ENCODE measurements at regions not wholly inside any gene's neighbourhood (a gene's known extent, or its start where the extent isn't known, plus 50 kb on each side); places are given as distances from the start of the nearest gene placed in this dataset.

DNA sequence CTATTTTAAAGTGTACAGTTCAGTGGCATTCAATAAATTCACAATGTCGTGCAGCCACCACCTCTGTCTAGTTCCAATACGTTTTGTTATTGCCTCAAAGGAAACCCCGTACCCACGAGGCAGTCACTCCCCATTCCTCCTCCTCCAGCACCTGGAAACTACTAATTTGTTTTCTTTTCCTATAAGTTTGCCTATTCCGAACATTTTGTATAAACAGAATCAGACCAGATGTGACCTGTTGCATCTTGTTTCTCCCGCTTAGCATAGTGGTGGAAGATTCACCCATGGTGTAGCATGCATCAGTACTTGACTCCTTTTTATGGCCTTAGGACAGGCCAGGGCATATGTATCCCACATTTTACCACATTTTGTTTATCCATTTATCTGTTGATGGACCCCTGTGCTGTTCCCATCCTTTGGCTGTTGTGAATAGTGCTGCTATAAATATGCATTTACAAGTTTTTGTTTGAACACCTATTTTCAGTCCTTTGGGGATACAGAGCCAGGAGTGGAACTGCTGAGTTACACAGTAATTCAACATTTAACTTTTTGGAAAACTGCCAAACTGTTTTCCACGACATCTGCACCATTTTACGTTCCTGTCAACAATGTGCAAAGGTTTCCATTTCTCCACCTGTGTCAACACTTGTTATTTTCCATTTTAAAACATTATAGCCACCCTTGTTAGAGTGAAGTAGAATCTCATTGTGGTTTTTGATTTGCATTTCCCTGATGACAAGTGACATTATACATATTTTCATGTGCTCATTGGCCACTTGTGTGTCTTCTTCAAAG, 57.8 kb upstream of the STX18 start:
- H3K4me1 Mint-ChIP-seq, result peaks cover 18% of the 10 kb centered on the region
- peaks cover 17% of the 10 kb centered on the region for H3K36me3 Mint-ChIP-seq (ENCODE audit: low read depth)
- TF ChIP-seq, protein P1, sequence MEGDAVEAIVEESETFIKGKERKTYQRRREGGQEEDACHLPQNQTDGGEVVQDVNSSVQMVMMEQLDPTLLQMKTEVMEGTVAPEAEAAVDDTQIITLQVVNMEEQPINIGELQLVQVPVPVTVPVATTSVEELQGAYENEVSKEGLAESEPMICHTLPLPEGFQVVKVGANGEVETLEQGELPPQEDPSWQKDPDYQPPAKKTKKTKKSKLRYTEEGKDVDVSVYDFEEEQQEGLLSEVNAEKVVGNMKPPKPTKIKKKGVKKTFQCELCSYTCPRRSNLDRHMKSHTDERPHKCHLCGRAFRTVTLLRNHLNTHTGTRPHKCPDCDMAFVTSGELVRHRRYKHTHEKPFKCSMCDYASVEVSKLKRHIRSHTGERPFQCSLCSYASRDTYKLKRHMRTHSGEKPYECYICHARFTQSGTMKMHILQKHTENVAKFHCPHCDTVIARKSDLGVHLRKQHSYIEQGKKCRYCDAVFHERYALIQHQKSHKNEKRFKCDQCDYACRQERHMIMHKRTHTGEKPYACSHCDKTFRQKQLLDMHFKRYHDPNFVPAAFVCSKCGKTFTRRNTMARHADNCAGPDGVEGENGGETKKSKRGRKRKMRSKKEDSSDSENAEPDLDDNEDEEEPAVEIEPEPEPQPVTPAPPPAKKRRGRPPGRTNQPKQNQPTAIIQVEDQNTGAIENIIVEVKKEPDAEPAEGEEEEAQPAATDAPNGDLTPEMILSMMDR (IDR thresholded peaks at IDR 0.05; ENCODE audit: unreplicated experiment in 3 of 3), result no peak
- H3K27me3 Mint-ChIP-seq (ENCODE audit: low read depth), result no peaks in the 10 kb centered on the region
- peak overlapping the region in 1 of 3 experiments; percentile 40 for H3K27ac Mint-ChIP-seq
- no peak overlapping the region for H3K4me3 Mint-ChIP-seq
- H3K9me3 Mint-ChIP-seq, result peaks cover 10% of the 10 kb centered on the region

DNA sequence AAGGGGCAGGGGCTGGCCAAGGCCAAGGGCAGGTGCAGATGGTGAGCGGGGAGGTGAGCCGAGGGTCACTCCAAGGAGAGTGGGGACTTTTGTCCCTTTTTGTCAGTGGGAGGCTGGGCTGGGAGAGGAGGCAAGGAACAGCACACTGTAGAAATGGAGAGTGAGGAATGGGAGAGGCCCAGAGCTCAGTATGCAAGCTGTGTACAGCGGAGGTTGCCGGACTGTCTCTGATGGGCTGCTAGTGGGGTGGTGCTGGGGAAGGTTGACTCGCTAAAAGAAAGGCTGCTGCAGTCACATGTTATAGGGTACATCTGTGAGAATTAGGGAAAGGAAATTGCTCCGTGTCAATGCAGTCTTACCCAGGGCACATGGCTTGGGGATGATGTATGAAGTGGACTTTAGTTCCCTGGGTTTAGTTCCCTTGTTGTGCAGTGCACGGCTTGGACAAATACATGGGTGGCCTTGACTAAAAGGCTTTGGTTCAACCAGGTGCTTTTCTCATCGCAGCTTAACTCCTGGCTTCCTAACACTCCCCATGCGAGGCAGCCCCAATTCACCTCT, 57.1 kb upstream of the STX18 start:
- peaks cover 15% of the 10 kb centered on the region for H3K9me3 Mint-ChIP-seq
- peaks cover 22% of the 10 kb centered on the region for H3K4me1 Mint-ChIP-seq
- no peak overlapping the region for H3K27ac Mint-ChIP-seq
- no peaks in the 10 kb centered on the region for H3K27me3 Mint-ChIP-seq (ENCODE audit: low read depth)
- H3K4me3 Mint-ChIP-seq, result no peak overlapping the region
- H3K36me3 Mint-ChIP-seq (ENCODE audit: low read depth), result peaks cover 23% of the 10 kb centered on the region
- TF ChIP-seq, protein P1 (IDR thresholded peaks at IDR 0.05; ENCODE audit: unreplicated experiment in 3 of 3), result no peak

DNA sequence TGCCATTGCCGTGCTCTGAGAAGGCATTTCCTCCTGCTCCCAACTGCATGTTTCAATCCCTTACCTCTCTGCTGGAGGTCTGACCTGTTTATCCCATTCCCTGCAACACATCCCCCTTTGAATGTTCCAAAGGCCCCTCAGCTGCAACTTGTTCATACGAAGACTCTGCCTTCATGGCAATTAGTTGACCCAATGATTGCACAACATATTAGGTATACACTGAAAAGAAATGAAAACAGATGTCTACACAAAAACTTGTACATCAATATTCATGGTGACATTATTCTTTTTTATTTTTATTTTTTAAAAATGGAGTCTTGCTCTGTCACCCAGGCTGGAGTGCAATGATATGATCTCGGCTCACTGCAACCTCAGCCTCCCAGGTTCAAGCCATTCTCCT, 54.9 kb upstream of the STX18 start:
- no peak overlapping the region for H3K27ac Mint-ChIP-seq
- H3K9me3 Mint-ChIP-seq, result peaks cover 21% of the 10 kb centered on the region
- H3K4me3 Mint-ChIP-seq, result no peak overlapping the region
- TF ChIP-seq, protein P1 (IDR thresholded peaks at IDR 0.05; ENCODE audit: unreplicated experiment in 3 of 3), result no peak
- no peaks in the 10 kb centered on the region for H3K27me3 Mint-ChIP-seq (ENCODE audit: low read depth)
- H3K36me3 Mint-ChIP-seq (ENCODE audit: low read depth), result peaks cover 22% of the 10 kb centered on the region
- peaks cover 15% of the 10 kb centered on the region for H3K4me1 Mint-ChIP-seq

DNA sequence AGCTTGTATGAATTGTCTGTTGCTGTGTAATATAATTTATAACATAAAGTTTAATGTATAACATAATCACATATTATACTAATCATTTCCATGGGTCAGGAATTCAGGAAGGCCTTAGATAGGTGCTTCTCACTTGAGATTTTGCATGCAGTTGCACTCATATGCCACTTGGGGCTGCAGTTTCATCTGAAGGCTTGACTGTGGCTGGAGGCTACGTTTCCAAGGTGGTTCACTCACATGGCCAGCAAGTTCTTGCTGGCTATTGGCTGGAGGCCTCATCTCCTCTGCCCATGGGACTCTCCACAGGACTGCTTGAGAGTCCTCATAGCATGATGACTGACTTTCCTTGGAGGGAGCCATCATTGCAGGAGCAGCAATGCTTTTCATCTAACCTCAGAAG, 53.4 kb upstream of the STX18 start:
- Mint-ChIP-seq H3K4me1 (peaks cover 23% of the 10 kb centered on the region), H3K4me3 (no peak overlapping the region), H3K36me3 (ENCODE audit: low read depth) (peaks cover 22% of the 10 kb centered on the region), H3K27ac (no peak overlapping the region), H3K27me3 (ENCODE audit: low read depth) (no peaks in the 10 kb centered on the region), H3K9me3 (peaks cover 21% of the 10 kb centered on the region)
- TF ChIP-seq, protein P1 (IDR thresholded peaks at IDR 0.05; ENCODE audit: unreplicated experiment in 3 of 3), result no peak

DNA sequence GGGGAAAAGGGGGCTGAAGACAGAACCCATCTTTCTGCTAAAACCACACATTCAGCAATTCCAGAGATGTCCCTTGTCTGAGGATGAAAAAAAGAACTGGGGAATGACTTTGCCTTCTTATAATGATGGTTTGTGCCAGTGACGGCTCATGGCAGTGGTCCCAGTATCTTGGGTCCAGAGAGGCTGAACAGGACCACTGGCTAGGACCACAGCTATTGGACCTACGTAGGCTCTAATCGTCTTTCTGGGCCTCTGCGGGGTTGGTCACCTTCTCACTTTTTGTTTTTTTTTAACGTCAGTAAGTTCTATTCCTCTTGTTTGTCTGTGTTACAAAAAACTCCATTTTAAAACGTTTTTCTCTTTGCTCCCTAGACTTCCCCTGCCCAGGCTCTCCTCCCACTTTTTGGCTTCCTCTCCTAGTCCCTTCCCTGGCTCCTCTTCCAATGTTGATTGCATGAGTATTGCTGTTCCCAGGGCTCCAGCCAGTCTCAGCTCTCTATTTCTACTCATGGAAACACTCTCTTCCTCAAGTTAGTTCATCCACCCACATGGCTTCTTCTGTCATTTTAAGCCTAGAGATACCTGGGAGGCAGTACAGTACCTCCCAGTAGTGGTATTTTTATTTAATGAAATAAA, 52.6 kb upstream of the STX18 start:
- TF ChIP-seq, protein P1 (IDR thresholded peaks at IDR 0.05; ENCODE audit: unreplicated experiment in 3 of 3), result no peak
- Mint-ChIP-seq H3K4me1 (peaks cover 25% of the 10 kb centered on the region), H3K9me3 (peaks cover 18% of the 10 kb centered on the region), H3K27me3 (ENCODE audit: low read depth) (no peaks in the 10 kb centered on the region), H3K36me3 (ENCODE audit: low read depth) (peaks cover 22% of the 10 kb centered on the region), H3K27ac (peak overlapping the region in 2 of 3 experiments; percentile 43 to 57), H3K4me3 (no peak overlapping the region)

Data from nephron (organoid).